ENCODE measurements at regions not wholly inside any gene's neighbourhood (a gene's known extent, or its start where the extent isn't known, plus 50 kb on each side); places are given as distances from the start of the nearest gene placed in this dataset.

DNA sequence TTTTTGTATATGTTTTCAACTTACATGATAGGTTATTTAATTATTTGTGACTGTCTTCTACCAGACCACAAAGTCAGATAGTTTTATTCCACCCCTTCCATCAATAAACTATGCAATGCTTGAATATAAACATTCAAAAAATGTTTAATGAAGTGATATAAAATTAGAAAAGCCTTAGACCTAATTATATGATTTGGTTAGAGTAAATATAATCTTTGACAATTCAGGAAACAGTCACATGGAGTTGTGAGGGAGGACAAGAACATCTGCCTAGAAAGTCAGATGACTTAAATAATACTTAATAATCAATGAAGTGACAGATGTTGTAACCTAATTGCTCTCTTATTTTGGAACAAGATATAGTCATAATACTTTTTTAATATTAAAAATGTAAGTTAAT, 710.3 kb downstream of the ZBBX start:
- no peak for TF ChIP-seq ZFX (IDR thresholded peaks at IDR 0.05)
- TF ChIP-seq, protein P1, sequence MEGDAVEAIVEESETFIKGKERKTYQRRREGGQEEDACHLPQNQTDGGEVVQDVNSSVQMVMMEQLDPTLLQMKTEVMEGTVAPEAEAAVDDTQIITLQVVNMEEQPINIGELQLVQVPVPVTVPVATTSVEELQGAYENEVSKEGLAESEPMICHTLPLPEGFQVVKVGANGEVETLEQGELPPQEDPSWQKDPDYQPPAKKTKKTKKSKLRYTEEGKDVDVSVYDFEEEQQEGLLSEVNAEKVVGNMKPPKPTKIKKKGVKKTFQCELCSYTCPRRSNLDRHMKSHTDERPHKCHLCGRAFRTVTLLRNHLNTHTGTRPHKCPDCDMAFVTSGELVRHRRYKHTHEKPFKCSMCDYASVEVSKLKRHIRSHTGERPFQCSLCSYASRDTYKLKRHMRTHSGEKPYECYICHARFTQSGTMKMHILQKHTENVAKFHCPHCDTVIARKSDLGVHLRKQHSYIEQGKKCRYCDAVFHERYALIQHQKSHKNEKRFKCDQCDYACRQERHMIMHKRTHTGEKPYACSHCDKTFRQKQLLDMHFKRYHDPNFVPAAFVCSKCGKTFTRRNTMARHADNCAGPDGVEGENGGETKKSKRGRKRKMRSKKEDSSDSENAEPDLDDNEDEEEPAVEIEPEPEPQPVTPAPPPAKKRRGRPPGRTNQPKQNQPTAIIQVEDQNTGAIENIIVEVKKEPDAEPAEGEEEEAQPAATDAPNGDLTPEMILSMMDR (conservative IDR thresholded peaks at IDR 0.05), result no peak
- H3K27ac ChIP-seq, result no peak overlapping the region

DNA sequence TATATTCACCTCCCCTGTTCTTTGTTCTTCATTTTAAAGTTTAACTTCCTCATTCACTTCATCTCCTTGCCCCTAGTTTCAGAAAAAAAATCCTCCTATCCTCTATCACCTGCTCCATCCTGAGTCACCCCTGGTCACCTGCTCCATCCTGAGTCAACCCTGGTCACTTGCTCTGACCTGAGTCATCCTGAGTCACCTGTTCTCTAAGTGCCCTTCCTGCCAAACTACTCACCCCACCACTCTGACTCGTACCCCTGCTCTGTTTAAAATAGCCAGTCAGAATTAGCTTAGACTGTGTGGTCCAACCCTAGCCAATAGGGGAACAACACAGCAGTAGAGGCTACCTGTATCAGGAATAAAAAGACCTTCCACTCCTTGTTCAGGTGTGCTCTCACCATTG, 716.9 kb downstream of the ZBBX start:
- no peak overlapping the region for H3K27ac ChIP-seq
- TF ChIP-seq ZFX (IDR thresholded peaks at IDR 0.05), result no peak
- TF ChIP-seq, protein P1 (conservative IDR thresholded peaks at IDR 0.05), result no peak

DNA sequence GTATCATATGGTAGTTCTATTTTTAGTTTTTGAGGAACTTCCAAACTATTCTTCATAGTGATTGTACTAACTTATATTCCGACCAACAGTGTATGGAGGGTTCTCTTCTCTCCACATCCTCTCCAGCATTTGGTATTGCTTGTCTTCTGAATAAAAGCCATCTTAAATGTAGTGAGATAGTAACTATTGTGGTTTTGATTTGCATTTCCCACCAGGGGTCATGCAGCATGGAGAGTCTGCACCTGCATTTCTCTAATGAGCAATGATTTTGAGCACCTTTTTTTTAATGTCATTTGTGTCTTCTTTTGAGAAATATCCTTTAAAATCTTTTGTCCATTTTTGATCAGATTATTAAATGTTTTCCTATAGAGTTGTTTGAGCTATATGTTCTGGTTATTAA, 718.5 kb downstream of the ZBBX start:
- TF ChIP-seq, protein P1 (conservative IDR thresholded peaks at IDR 0.05), result no peak

DNA sequence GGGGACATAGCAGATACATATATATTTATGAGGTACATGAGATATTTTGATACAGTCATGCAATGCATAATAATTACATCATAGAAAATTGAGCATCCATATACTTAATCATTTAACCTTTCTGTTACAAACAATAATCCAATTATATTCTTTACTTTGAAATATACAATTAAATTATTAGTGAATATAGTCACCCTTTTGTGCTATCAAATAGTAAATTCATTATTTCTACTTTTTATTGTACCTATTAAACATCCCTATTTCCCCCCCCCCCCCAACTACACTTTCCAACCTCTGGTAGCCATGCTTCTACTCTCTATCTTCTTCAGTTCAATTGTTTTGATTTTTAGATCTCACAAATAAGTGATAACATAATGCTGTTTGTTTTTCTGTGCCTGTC, 719.1 kb downstream of the ZBBX start:
- no peak for TF ChIP-seq ZFX (IDR thresholded peaks at IDR 0.05)
- TF ChIP-seq, protein P1 (conservative IDR thresholded peaks at IDR 0.05), result no peak
- H3K27ac ChIP-seq, result no peak overlapping the region

More for the DNA sequence above, 718.5 kb downstream of the ZBBX start:
- no peak overlapping the region for H3K27ac ChIP-seq

DNA sequence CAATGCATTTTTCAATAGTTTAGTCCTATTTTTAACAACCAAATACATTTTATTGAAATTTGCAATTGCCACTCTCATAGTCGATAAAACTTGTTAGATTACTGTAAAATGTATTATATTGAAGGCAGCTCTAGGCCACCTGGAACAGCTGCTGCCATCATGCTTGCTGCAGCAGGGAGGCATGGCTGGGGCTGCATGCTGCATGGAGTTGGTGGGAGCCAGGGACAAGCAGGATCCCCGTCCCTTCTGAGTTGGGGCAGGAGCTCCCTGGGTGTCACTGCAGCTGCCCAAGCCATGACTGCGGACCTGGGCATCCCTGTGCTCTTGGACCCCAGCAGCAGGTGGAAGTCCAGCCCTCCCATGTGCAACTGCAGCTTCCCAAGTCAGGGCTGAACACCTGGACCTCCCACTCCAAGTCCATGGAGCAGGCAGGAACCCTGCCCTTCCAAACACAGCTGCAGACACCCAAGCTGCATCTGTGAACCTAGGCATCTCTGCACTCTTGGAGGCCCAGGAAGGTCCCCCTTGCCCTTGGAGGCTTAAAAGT, 742.0 kb downstream of the ZBBX start:
- H3K27ac ChIP-seq, result no peak overlapping the region
- no peak for TF ChIP-seq ZFX (IDR thresholded peaks at IDR 0.05)
- TF ChIP-seq, protein P1 (conservative IDR thresholded peaks at IDR 0.05), result no peak

DNA sequence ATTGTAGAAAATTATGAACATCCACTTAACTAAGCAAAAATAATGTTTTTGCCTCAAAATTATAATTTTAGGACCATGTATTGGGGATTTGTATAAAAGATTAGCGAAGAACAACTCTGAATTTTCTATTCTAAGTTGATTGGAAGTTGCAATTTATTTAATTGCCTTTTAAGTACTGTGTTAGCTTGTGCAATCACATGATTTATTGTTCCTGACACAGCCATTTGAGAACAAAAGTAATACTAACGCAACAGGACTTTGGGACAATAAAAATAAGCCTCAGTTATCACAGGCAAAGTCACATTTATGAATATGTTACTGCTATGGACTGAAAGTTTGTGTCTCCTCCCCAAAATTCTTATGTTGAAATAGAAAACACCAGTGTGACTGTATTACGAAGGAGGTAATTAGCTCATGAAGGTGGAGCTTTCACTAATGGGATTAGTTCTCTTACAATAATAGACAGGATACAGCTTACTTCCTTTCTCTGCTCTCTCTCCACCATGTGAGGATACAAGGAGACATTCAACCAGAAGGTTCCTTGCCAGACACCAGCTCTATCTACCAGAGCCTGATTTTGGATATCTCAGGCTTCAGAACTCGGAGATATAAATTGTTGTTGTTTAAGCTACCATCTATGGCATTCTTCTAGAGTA, 745.9 kb downstream of the ZBBX start:
- no peak overlapping the region for H3K27ac ChIP-seq
- TF ChIP-seq, protein P1 (conservative IDR thresholded peaks at IDR 0.05), result no peak
- TF ChIP-seq ZFX (IDR thresholded peaks at IDR 0.05), result no peak

DNA sequence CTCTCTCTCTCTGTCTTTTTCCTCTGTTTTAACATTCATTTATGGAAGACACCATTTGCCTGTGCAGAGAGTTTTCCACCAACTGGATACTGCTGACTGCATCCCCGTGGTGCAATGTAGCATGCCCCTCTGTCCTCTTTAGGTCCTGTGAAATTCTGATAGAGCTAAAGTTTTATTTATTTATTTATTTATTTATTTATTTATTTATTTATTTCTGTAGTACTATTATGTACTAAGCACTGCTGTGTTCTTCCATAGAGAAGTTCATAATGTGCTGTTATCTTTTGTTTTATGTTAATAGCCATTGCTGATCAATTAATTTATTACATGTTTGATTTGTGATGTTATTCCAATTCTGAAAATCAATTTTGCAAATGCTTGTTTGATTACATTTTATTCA, 749.9 kb downstream of the ZBBX start:
- no peak for TF ChIP-seq ZFX (IDR thresholded peaks at IDR 0.05)
- TF ChIP-seq, protein P1 (conservative IDR thresholded peaks at IDR 0.05), result no peak
- H3K27ac ChIP-seq, result no peak overlapping the region

Measured in C4-2B (cell line).